Calu3 (cell line): ENCODE measurements at regions not wholly inside any gene's neighbourhood (a gene's known extent, or its start where the extent isn't known, plus 50 kb on each side); places are given as distances from the start of the nearest gene placed in this dataset.
"Not testable (repeated sequence)": the region's sequence is repeated elsewhere in the genome, so short reads cannot be mapped to it uniquely, and the experiment has no call there.

Experiments used
- BruUV-seq: library from RNA; stranded (reverse); fragments of 400-500 nt; replicated peaks from 2 replicates; lab custom pipeline; 2021; lab: Mats Ljungman, UMichigan
- CTCF ChIA-PET: fragments of 300-600 bp; sonication (Branson Sonifier 250); formaldehyde crosslinking; loops from one replicate; lab custom pipeline; 2022; ENCODE audit warnings: antibody characterized with exemption; lab: Charles Lee
- DNase-seq: peaks from one replicate; pipeline ENCODE4 v3.0.0; 2022
- H3K27ac Mint-ChIP-seq: one replicate; pipeline ENCODE4 v1.8.0; 2022; ENCODE audit warnings: mixed read lengths; ENCODE audit not compliant: unreplicated experiment
- H3K27me3 Mint-ChIP-seq: one replicate; pipeline ENCODE4 v1.8.0; 2022; ENCODE audit warnings: mixed read lengths; ENCODE audit not compliant: unreplicated experiment
- H3K36me3 Mint-ChIP-seq: one replicate; pipeline ENCODE4 v1.8.0; 2022; ENCODE audit warnings: mild to moderate bottlenecking, moderate library complexity, mixed read lengths; ENCODE audit not compliant: insufficient read depth, unreplicated experiment
- H3K4me1 Mint-ChIP-seq: one replicate; pipeline ENCODE4 v1.8.0; 2022; ENCODE audit warnings: mild to moderate bottlenecking, low read depth, mixed read lengths; ENCODE audit not compliant: unreplicated experiment
- H3K4me3 Mint-ChIP-seq: one replicate; pipeline ENCODE4 v1.8.0; 2022; ENCODE audit warnings: mild to moderate bottlenecking, low read depth, moderate library complexity, mixed read lengths; ENCODE audit not compliant: unreplicated experiment
- H3K9me3 Mint-ChIP-seq: one replicate; pipeline ENCODE4 v1.8.0; 2022; ENCODE audit warnings: low read depth, mixed read lengths; ENCODE audit not compliant: unreplicated experiment
- CTCF ChIP-seq: fragments of 200-600 bp; IDR thresholded peaks from one replicate; pipeline ENCODE4 v1.8.0; 2022; ENCODE audit warnings: antibody characterized with exemption; ENCODE audit not compliant: unreplicated experiment
- intact Hi-C: fragments of 100-400 bp; cut with micrococcal nuclease; formaldehyde crosslinking; loops from one replicate; pipeline ENCODE4 v1.10.0; 2022; ENCODE audit not compliant: unreplicated experiment

- BruUV-seq, CTCF ChIA-PET, H3K4me3 Mint-ChIP-seq, H3K4me1 Mint-ChIP-seq, H3K27ac Mint-ChIP-seq, intact Hi-C loops, DNase-seq, H3K27me3 Mint-ChIP-seq: not testable (repeated sequence)
- H3K9me3 Mint-ChIP-seq: peaks cover 28% of the 10 kb centered on the region
- H3K36me3 Mint-ChIP-seq: peaks cover 67% of the 10 kb centered on the region
Measured at GRCh38 chr6:71360556-71361335, 72.1 kb downstream of the OGFRL1 start.

- Mint-ChIP-seq H3K27ac (peak overlapping the region; percentile 36), H3K4me3 (no peak overlapping the region), H3K36me3 (peaks cover 88% of the 10 kb centered on the region), H3K27me3 (no peaks in the 10 kb centered on the region), H3K4me1 (peaks cover 28% of the 10 kb centered on the region), H3K9me3 (peaks cover 12% of the 10 kb centered on the region)
- intact Hi-C loops: no loop called here
- DNase-seq: no peak
- CTCF ChIA-PET: no interaction called here
- TF ChIP-seq CTCF: no peak
- no TSS peak for BruUV-seq
Measured at GRCh38 chr6:71364889-71365542, 76.4 kb downstream of the OGFRL1 start.

- CTCF ChIA-PET: no interaction called here
- no peak for TF ChIP-seq CTCF
- DNase-seq: no peak
- Mint-ChIP-seq H3K27ac (peak overlapping the region; percentile 79), H3K27me3 (no peaks in the 10 kb centered on the region), H3K4me1 (peaks cover 28% of the 10 kb centered on the region), H3K9me3 (peaks cover 6% of the 10 kb centered on the region), H3K4me3 (no peak overlapping the region), H3K36me3 (peaks cover 87% of the 10 kb centered on the region)
- intact Hi-C loops: no loop called here
- no TSS peak for BruUV-seq
Measured at GRCh38 chr6:71367756-71368155, 79.1 kb downstream of the OGFRL1 start.

GRCh38 chr6:71368284-71368683 is 79.7 kb downstream of the OGFRL1 start:
- peaks cover 85% of the 10 kb centered on the region for H3K36me3 Mint-ChIP-seq
- H3K4me1 Mint-ChIP-seq: peaks cover 28% of the 10 kb centered on the region
- intact Hi-C loops: no loop called here
- no peak for DNase-seq
- no TSS peak for BruUV-seq
- CTCF ChIA-PET: no interaction called here
- peaks cover 6% of the 10 kb centered on the region for H3K9me3 Mint-ChIP-seq
- H3K4me3 Mint-ChIP-seq: no peak overlapping the region
- peak overlapping the region; percentile 79 for H3K27ac Mint-ChIP-seq
- H3K27me3 Mint-ChIP-seq: no peaks in the 10 kb centered on the region
- TF ChIP-seq CTCF: no peak

- no peak overlapping the region for H3K4me3 Mint-ChIP-seq
- H3K36me3 Mint-ChIP-seq: peaks cover 79% of the 10 kb centered on the region
- peaks cover under 1% of the 10 kb centered on the region for H3K9me3 Mint-ChIP-seq
- no TSS peak for BruUV-seq
- no peaks in the 10 kb centered on the region for H3K27me3 Mint-ChIP-seq
- H3K27ac Mint-ChIP-seq: no peak overlapping the region
- TF ChIP-seq CTCF: no peak
- H3K4me1 Mint-ChIP-seq: peaks cover 46% of the 10 kb centered on the region
- intact Hi-C loops: no loop called here
- CTCF ChIA-PET: no interaction called here
- DNase-seq: no peak
Measured at GRCh38 chr6:71371559-71371958, 82.9 kb downstream of the OGFRL1 start.
